SK-N-SH (cell line): ENCODE measurements at regions not wholly inside any gene's neighbourhood (a gene's known extent, or its start where the extent isn't known, plus 50 kb on each side); places are given as distances from the start of the nearest gene placed in this dataset.

ENCODE experiments used
- CTCF ChIA-PET: fragments of 300-600, 350-600 bp; formaldehyde crosslinking; extraction: SDS; loops from one replicate; lab custom pipeline; 2021; lab: Yijun Ruan, JAX
- POLR2A ChIA-PET: fragments of 350-600 bp; sonication (Branson Sonifier 250); formaldehyde crosslinking; extraction: SDS; loops from one replicate; lab custom pipeline; 2020; ENCODE audit warnings: antibody characterized with exemption, inconsistent platforms; lab: Yijun Ruan, JAX
- DNase-seq: peaks from one replicate; pipeline ENCODE4 v3.0.0; 2012
- H2AFZ ChIP-seq: fragments of 200-600 bp; sonication (generic); 2 replicates; pipeline ENCODE4 v1.8.1; 2016; ENCODE audit warnings: antibody characterized with exemption, mild to moderate bottlenecking, low read depth
- H3F3A ChIP-seq: fragments of 200-600 bp; sonication (generic); replicated peaks from 2 replicates; pipeline ENCODE3; 2016; ENCODE audit warnings: antibody characterized with exemption, mild to moderate bottlenecking; ENCODE audit not compliant: insufficient read depth
- H3K27ac ChIP-seq, 2 experiments: fragments of 200-500 bp in 1 of 2; fragments of 200-600 bp in 1 of 2; sonication (Bioruptor generic) in 1 of 2; sonication (generic), shearing (Covaris generic) in 1 of 2; 2 replicates each; pipeline versions ENCODE4 v1.5.1 to v1.6.1; 2014 to 2016; ENCODE audit warnings: low read depth in 2 of 2, inconsistent platforms in 1 of 2, low read length in 1 of 2, mild to moderate bottlenecking in 1 of 2, mixed read lengths in 1 of 2
- H3K27me3 ChIP-seq: fragments of 200-600 bp; sonication (generic), shearing (Covaris generic); 2 replicates; pipeline ENCODE4 v1.6.1; 2016; ENCODE audit warnings: mixed run types; ENCODE audit not compliant: insufficient read depth
- H3K36me3 ChIP-seq, 2 experiments: fragments of 200-500 bp in 1 of 2; fragments of 200-600 bp in 1 of 2; sonication (Bioruptor generic) in 1 of 2; sonication (generic) in 1 of 2; replicated peaks in 1 of 2; 2 replicates each; pipeline versions ENCODE3 to v1.5.1; 2014 to 2016; ENCODE audit warnings: low read length in 1 of 2, mild to moderate bottlenecking in 1 of 2; ENCODE audit not compliant: insufficient read depth in 2 of 2, control insufficient read depth in 1 of 2
- H3K4me1 ChIP-seq, 2 experiments: fragments of 200-500 bp in 1 of 2; fragments of 200-600 bp in 1 of 2; sonication (Bioruptor generic) in 1 of 2; sonication (generic), shearing (Covaris generic) in 1 of 2; 2 replicates each; pipeline versions ENCODE4 v1.5.1 to v1.6.1; 2014 to 2016; ENCODE audit warnings: low read depth in 1 of 2, low read length in 1 of 2, mixed run types in 1 of 2; ENCODE audit not compliant: insufficient read depth in 2 of 2, control insufficient read depth in 1 of 2
- H3K4me2 ChIP-seq: fragments of 200-600 bp; sonication (generic), shearing (Covaris generic); 2 replicates; pipeline ENCODE4 v1.6.1; 2017; ENCODE audit warnings: mixed run types
- H3K4me3 ChIP-seq, 2 experiments: fragments of 200-500 bp in 1 of 2; fragments of 200-600 bp in 1 of 2; sonication (Bioruptor generic) in 1 of 2; sonication (generic), shearing (Covaris generic) in 1 of 2; 2 replicates each; pipeline versions ENCODE4 v1.5.1 to v1.8.1; 2014 to 2016; ENCODE audit warnings: low read depth in 2 of 2, inconsistent platforms in 1 of 2, low read length in 1 of 2, mild to moderate bottlenecking in 1 of 2, mixed read lengths in 1 of 2, moderate library complexity in 1 of 2
- H3K79me2 ChIP-seq: fragments of 200-600 bp; sonication (generic); 2 replicates; pipeline ENCODE4 v1.8.1; 2017; ENCODE audit warnings: mild to moderate bottlenecking; ENCODE audit not compliant: insufficient read depth
- H3K9ac ChIP-seq: fragments of 200-600 bp; sonication (generic); 2 replicates; pipeline ENCODE4 v1.6.1; 2017; ENCODE audit warnings: mixed run types
- H3K9me2 ChIP-seq: fragments of 200-600 bp; sonication (generic); 2 replicates; pipeline ENCODE4 v1.6.1; 2017; ENCODE audit warnings: mixed run types
- H3K9me3 ChIP-seq: fragments of 200-600 bp; sonication (generic); 2 replicates; pipeline ENCODE4 v1.6.1; 2017; ENCODE audit warnings: mixed run types, mild to moderate bottlenecking, moderate library complexity
- H4K20me1 ChIP-seq: fragments of 200-600 bp; sonication (generic); 2 replicates; pipeline ENCODE4 v1.6.1; 2017; ENCODE audit warnings: mild to moderate bottlenecking, mixed run types; ENCODE audit not compliant: insufficient read depth
- ELF1 ChIP-seq: IDR thresholded peaks from 2 replicates; pipeline ENCODE4 v1.4.0; 2012
- EP300 ChIP-seq, 2 experiments: IDR thresholded peaks; 2 replicates each; pipeline versions ENCODE4 v1.4.0 to v1.6.1; 2012; ENCODE audit warnings: borderline replicate concordance in 1 of 2, low read depth in 1 of 2, low read length in 1 of 2
- FOSL2 ChIP-seq: IDR thresholded peaks from 2 replicates; pipeline ENCODE4 v1.4.0; 2012; ENCODE audit warnings: low read depth, mild to moderate bottlenecking, moderate library complexity, borderline replicate concordance
- FOXM1 ChIP-seq: IDR thresholded peaks from 2 replicates; pipeline ENCODE4 v1.4.0; 2012; ENCODE audit warnings: low read depth, mild to moderate bottlenecking
- GABPA ChIP-seq: IDR thresholded peaks from 2 replicates; pipeline ENCODE4 v1.4.0; 2012; ENCODE audit warnings: low read depth, mild to moderate bottlenecking
- GATA2 ChIP-seq: sonication (generic); formaldehyde crosslinking; IDR thresholded peaks from 2 replicates; pipeline ENCODE4 v1.5.0; 2020; ENCODE audit warnings: mild to moderate bottlenecking, missing genetic modification reagents
- MAX ChIP-seq: IDR thresholded peaks from 2 replicates; pipeline ENCODE4 v1.4.0; 2012; ENCODE audit warnings: low read depth
- MXI1 ChIP-seq: IDR thresholded peaks from 2 replicates; pipeline ENCODE4 v1.6.1; 2012; ENCODE audit warnings: mild to moderate bottlenecking, low read depth, low read length, improper control_type of control experiment
- NFIC ChIP-seq: IDR thresholded peaks from 2 replicates; pipeline ENCODE4 v1.4.0; 2012; ENCODE audit warnings: borderline replicate concordance
- NRF1 ChIP-seq: IDR thresholded peaks from 2 replicates; pipeline ENCODE4 v1.6.1; 2012; ENCODE audit warnings: low read depth, mild to moderate bottlenecking, low read length
- POLR2AphosphoS5 ChIP-seq: IDR thresholded peaks from 2 replicates; pipeline ENCODE4 v1.6.1; 2012; ENCODE audit warnings: low read depth, low read length
- RAD21 ChIP-seq: IDR thresholded peaks from 2 replicates; pipeline ENCODE4 v1.6.1; 2012; ENCODE audit warnings: mild to moderate bottlenecking, low read length
- RCOR1 ChIP-seq: fragments of 150-350 bp; IDR thresholded peaks from 2 replicates; pipeline ENCODE4 v1.6.1; 2017; ENCODE audit warnings: antibody characterized with exemption, low read length
- REST ChIP-seq: IDR thresholded peaks from 2 replicates; pipeline ENCODE4 v1.6.1; 2012; ENCODE audit warnings: mild to moderate bottlenecking, low read depth, low read length, moderate library complexity
- RXRA ChIP-seq: IDR thresholded peaks from 2 replicates; pipeline ENCODE4 v1.4.0; 2012; ENCODE audit warnings: low read depth, mild to moderate bottlenecking, borderline replicate concordance
- SIN3A ChIP-seq: IDR thresholded peaks from 2 replicates; pipeline ENCODE4 v1.6.1; 2012; ENCODE audit warnings: low read depth, mild to moderate bottlenecking, low read length, moderate library complexity, borderline replicate concordance
- TCF12 ChIP-seq: IDR thresholded peaks from 2 replicates; pipeline ENCODE4 v1.4.0; 2012
- TEAD4 ChIP-seq: IDR thresholded peaks from 2 replicates; pipeline ENCODE4 v1.4.0; 2012; ENCODE audit warnings: mild to moderate bottlenecking, borderline replicate concordance; ENCODE audit not compliant: insufficient read depth
- USF2 ChIP-seq: fragments of 150-350 bp; IDR thresholded peaks from 2 replicates; pipeline ENCODE4 v1.6.1; 2017; ENCODE audit warnings: antibody characterized with exemption, low read length, low read depth, borderline replicate concordance
- YY1 ChIP-seq: IDR thresholded peaks from 2 replicates; pipeline ENCODE4 v1.4.0; 2012; ENCODE audit warnings: low read depth, mild to moderate bottlenecking
- WGBS: methylation state at CpG from one replicate; pipeline ENCODE4 v1.1.6; 2017; ENCODE audit warnings: low lambda C conversion rate; 5-methylcytosine and 5-hydroxymethylcytosine counted together

GRCh38 chr3:145191543-145191942 lies 969.4 kb downstream of the PLOD2 start:
- WGBS = 4% methylated on average over 1 of the region's 1 CpG
- Histone ChIP-seq H3K27ac (no peak overlapping the region), H3K4me1 (no peaks in the 10 kb centered on the region), H3F3A (no peaks in the 10 kb centered on the region), H3K9me2 (no peaks in the 10 kb centered on the region), H3K27me3 (no peaks in the 10 kb centered on the region), H3K36me3 (no peaks in the 10 kb centered on the region), H3K4me2 (no peak overlapping the region), H3K79me2 (no peaks in the 10 kb centered on the region), H4K20me1 (no peaks in the 10 kb centered on the region), H3K9ac (no peak overlapping the region), H2AFZ (no peak overlapping the region), H3K4me3 (no peak overlapping the region), H3K9me3 (no peaks in the 10 kb centered on the region)
- ChIA-PET POLR2A (no interaction called here), CTCF (interaction anchor here (0.8 kb wide), 1 partner anchor 753 kb away, joined by 3 read pairs; no protein-coding TSS in a partner anchor)
- no peak for DNase-seq
- TF ChIP-seq FOXM1 (no peak), YY1 (no peak), USF2 (no peak), RCOR1 (no peak), RAD21 (no peak), NFIC (no peak), MXI1 (no peak), NRF1 (no peak), POLR2AphosphoS5 (no peak), GABPA (no peak), TEAD4 (no peak), ELF1 (no peak), EP300 (IDR thresholded peaks at IDR 0.05; ENCODE audit: borderline replicate concordance in 1 of 2, low read depth in 1 of 2, low read length in 1 of 2) (no peak), TCF12 (no peak), RXRA (no peak), MAX (no peak), SIN3A (no peak), GATA2 (CRISPR knock-in tag) (no peak), FOSL2 (no peak), REST (no peak)
